ENCODE measurements at regions not wholly inside any gene's neighbourhood (a gene's known extent, or its start where the extent isn't known, plus 50 kb on each side); places are given as distances from the start of the nearest gene placed in this dataset.

- TF ChIP-seq CTCF (IDR thresholded peaks at IDR 0.05) (no peak), EZH2phosphoT487 (IDR thresholded peaks at IDR 0.05) (no peak), EZH2 (IDR thresholded peaks at IDR 0.05) (no peak)
Observed at GRCh38 chr3:72395776-72396311, 452.4 kb downstream of the SHQ1 start.
